Uterus (tissue), 3 donors: ENCODE measurements at regions not wholly inside any gene's neighbourhood (a gene's known extent, or its start where the extent isn't known, plus 50 kb on each side); places are given as distances from the start of the nearest gene placed in this dataset.

Experiments
- DNase-seq, 2 donors: peaks; one replicate each; pipeline ENCODE4 v3.0.0-alpha.2; 2019 to 2020
- H3K27ac ChIP-seq, 2 donors: fragments of 200-600 bp; sonication (generic); 1 replicate in 1 of 2; 2 replicates in 1 of 2; pipeline ENCODE4 v1.5.1; 2016 to 2018
- H3K27me3 ChIP-seq, 2 donors: fragments of 200-600 bp; sonication (generic); one replicate each; pipeline ENCODE4 v1.5.1; 2018 to 2019; ENCODE audit warnings: control low read depth in 1 of 2
- H3K36me3 ChIP-seq, 2 donors: fragments of 200-600 bp; sonication (generic); one replicate each; pipeline ENCODE4 v1.5.1; 2019; ENCODE audit warnings: control low read depth in 1 of 2
- H3K4me1 ChIP-seq, 2 donors: fragments of 200-600 bp; sonication (generic); one replicate each; pipeline ENCODE4 v1.5.1; 2018 to 2019; ENCODE audit warnings: control low read depth in 1 of 2
- H3K4me3 ChIP-seq, 2 donors: fragments of 200-600 bp; sonication (generic); 1 replicate in 1 of 2; 2 replicates in 1 of 2; pipeline ENCODE4 v1.5.1; 2018 to 2019; ENCODE audit warnings: mild to moderate bottlenecking in 1 of 2
- H3K9me3 ChIP-seq, 2 donors: fragments of 200-600 bp; sonication (generic); one replicate each; pipeline ENCODE4 v1.5.1; 2019; ENCODE audit warnings: control low read depth in 1 of 2
- POLR2A ChIP-seq, 2 donors: fragments of 450-650 bp; IDR thresholded peaks; one replicate each; pipeline ENCODE4 v1.6.1; 2016; ENCODE audit warnings: antibody characterized with exemption in 2 of 2, mild to moderate bottlenecking in 1 of 2, moderate library complexity in 1 of 2
- intact Hi-C: fragments of 100-400 bp; cut with DNase I; formaldehyde crosslinking; loops from one replicate; pipeline ENCODE4 v1.15.1; 2023; ENCODE audit warnings: low total_unique reads
- TF ChIP-seq, protein P1 (sequence below), 4 experiments: fragments of 200-600 bp in 2 of 4; fragments of 450-650 bp in 2 of 4; sonication (generic) in 2 of 4; IDR thresholded peaks; one replicate each; pipeline ENCODE4 v1.5.1; 2016 to 2019; ENCODE audit warnings: antibody characterized with exemption in 4 of 4, mild to moderate bottlenecking in 2 of 4, moderate library complexity in 1 of 4
- donor health status: DM: yes; HTN: yes; CAD: no.

DNA sequence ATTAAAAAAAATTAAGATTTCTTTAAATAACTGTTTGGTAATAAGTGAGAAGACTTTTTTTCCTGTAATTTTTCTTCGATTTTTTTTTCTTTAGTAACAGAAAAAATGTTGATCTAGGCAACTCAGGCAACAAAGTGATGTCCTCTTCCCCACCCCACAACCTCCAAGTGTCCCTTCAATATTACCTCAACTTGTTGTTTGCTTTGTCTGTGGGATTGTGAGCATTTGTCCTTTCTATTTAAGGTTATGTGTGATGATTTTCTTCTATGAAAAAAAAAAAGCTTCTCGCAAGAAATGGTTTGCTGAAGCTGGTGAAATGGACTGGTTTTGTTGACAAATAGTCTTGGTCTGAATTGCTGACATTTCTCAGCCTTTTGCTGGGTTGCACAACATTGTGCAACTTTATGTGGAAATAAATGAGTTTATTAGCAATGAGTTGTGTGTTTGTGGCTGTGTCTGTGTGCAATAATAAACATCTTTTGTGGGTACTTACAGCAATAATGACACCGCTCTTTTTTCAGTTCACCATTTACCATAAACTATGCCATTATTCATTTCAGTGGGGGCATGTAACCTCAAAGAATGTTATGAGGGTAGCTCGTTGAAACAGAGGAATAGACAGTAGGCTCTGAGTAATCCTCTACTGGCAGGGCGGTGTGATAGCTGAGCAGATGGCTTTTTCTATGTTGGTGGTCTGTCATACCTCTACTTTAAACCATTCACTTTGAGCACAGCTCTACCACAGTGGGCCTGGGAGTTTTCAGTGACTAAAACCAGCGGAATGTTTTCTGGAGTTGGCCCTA, 218.4 kb downstream of the HLX start:
- intact Hi-C loops: no loop called here
- Histone ChIP-seq H3K4me1 (no peaks in the 10 kb centered on the region), H3K36me3 (no peaks in the 10 kb centered on the region), H3K27me3 (no peaks in the 10 kb centered on the region), H3K9me3 (no peaks in the 10 kb centered on the region), H3K4me3 (no peak overlapping the region), H3K27ac (no peak overlapping the region)
- TF ChIP-seq POLR2A (IDR thresholded peaks at IDR 0.05): no peak
- TF ChIP-seq, protein P1, sequence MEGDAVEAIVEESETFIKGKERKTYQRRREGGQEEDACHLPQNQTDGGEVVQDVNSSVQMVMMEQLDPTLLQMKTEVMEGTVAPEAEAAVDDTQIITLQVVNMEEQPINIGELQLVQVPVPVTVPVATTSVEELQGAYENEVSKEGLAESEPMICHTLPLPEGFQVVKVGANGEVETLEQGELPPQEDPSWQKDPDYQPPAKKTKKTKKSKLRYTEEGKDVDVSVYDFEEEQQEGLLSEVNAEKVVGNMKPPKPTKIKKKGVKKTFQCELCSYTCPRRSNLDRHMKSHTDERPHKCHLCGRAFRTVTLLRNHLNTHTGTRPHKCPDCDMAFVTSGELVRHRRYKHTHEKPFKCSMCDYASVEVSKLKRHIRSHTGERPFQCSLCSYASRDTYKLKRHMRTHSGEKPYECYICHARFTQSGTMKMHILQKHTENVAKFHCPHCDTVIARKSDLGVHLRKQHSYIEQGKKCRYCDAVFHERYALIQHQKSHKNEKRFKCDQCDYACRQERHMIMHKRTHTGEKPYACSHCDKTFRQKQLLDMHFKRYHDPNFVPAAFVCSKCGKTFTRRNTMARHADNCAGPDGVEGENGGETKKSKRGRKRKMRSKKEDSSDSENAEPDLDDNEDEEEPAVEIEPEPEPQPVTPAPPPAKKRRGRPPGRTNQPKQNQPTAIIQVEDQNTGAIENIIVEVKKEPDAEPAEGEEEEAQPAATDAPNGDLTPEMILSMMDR (IDR thresholded peaks at IDR 0.05): no peak
- DNase-seq: no peak

DNA sequence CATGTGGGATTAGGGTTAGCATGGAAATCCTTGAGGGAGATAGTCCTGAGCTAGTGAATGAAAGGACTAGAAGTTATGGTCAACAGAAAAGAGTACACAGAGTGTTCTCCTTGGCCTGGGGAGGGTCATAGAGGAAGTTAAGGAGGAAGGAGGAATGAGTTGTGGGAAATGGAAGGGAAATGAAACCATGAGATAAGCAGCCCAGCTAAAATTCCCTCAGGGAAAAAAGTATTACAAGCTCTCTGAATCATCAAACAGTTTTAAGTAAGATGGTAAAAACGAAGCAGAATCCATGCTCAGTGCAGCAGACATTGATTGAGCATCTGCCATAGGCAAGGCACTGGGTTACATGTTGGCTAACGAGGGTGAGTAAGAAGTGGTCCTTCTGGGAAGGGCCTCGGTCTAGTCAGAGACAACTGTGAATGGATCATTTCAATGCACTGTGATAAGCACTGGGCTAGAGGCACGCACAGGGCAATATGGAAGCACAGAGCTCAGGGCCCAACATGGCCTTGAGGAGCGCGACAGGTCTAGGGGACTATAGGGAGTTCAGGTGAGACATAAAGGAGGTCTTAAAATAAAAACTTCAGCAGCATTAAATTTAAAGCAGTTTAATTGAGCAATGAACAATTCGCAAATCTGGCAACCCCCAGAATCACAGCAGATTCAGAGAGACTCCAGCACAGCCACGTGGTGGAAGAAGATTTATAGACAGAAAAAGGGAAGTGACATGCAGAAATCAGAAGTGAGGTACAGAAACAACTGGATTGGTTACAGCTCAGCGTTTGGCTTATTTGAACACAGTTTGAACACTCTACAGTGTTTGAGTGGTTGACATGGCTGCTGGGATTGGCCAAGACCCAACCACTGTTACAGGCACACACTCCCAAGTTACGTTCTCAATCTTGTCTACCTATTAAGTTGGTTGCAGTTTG, 219.5 kb downstream of the HLX start:
- H3K27me3 ChIP-seq: no peaks in the 10 kb centered on the region
- H3K36me3 ChIP-seq: no peaks in the 10 kb centered on the region
- H3K4me1 ChIP-seq: no peaks in the 10 kb centered on the region
- no peak for DNase-seq
- no peaks in the 10 kb centered on the region for H3K9me3 ChIP-seq
- intact Hi-C loops: no loop called here
- no peak for TF ChIP-seq POLR2A (IDR thresholded peaks at IDR 0.05)
- H3K27ac ChIP-seq: no peak overlapping the region
- no peak overlapping the region for H3K4me3 ChIP-seq

GRCh38 chr1:221099747-221100595, 220.7 kb downstream of the HLX start:
- no peak overlapping the region for H3K4me3 ChIP-seq
- DNase-seq: no peak
- no peaks in the 10 kb centered on the region for H3K27me3 ChIP-seq
- H3K4me1 ChIP-seq: no peaks in the 10 kb centered on the region
- TF ChIP-seq, protein P1 (IDR thresholded peaks at IDR 0.05): no peak
- no peak for TF ChIP-seq POLR2A (IDR thresholded peaks at IDR 0.05)
- no peak overlapping the region for H3K27ac ChIP-seq
- intact Hi-C loops: no loop called here
- no peaks in the 10 kb centered on the region for H3K9me3 ChIP-seq
- no peaks in the 10 kb centered on the region for H3K36me3 ChIP-seq

GRCh38 chr1:221100611-221101010, 221.4 kb downstream of the HLX start:
- no peaks in the 10 kb centered on the region for H3K4me1 ChIP-seq
- TF ChIP-seq POLR2A (IDR thresholded peaks at IDR 0.05): no peak
- TF ChIP-seq, protein P1 (IDR thresholded peaks at IDR 0.05): no peak
- H3K4me3 ChIP-seq: no peak overlapping the region
- intact Hi-C loops: no loop called here
- DNase-seq: no peak
- H3K36me3 ChIP-seq: no peaks in the 10 kb centered on the region
- no peaks in the 10 kb centered on the region for H3K27me3 ChIP-seq
- H3K9me3 ChIP-seq: no peaks in the 10 kb centered on the region
- H3K27ac ChIP-seq: no peak overlapping the region

DNA sequence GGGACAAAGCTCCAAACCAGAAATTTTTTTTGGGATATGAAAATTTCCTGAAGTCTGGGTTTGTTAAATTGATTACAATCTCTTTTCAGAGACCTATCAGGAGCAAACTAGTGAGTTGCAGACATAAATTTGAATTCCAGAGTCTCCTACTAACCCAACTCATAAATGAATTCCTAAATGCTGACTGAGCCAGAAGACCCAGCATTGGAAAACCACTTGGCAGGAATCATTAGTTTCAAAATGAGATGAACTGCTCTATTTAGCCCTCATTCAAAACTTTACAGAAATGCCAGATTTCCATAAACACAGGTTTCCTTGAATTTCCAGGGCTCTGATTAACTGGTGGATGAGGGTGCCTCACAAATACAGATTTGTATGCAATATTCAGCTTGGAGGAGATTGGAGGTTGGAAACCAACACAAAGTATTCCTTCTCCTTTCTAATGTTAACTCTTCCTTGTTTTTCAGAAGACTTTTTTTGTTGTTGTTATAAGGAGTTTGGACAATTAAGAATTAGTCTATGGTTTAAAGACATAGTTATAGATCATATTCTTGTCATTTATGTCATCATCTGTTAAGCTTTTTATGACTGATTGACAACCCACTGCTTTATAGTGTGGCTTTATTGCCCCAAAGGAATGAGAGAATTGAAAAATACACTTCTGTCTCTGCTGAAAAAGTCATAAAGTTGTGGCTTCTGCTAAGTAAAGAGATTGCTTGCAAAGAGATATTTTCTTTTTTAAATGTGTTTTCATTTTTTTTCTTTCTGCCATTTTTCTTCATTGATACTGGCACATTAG, 222.8 kb downstream of the HLX start:
- Histone ChIP-seq H3K9me3 (no peaks in the 10 kb centered on the region), H3K36me3 (no peaks in the 10 kb centered on the region), H3K4me1 (no peaks in the 10 kb centered on the region), H3K4me3 (no peak overlapping the region), H3K27ac (no peak overlapping the region), H3K27me3 (no peaks in the 10 kb centered on the region)
- intact Hi-C loops: no loop called here
- no peak for DNase-seq
- TF ChIP-seq POLR2A (IDR thresholded peaks at IDR 0.05): no peak
- TF ChIP-seq, protein P1 (IDR thresholded peaks at IDR 0.05): no peak
